ENCODE measurements at regions not wholly inside any gene's neighbourhood (a gene's known extent, or its start where the extent isn't known, plus 50 kb on each side); places are given as distances from the start of the nearest gene placed in this dataset.

DNA sequence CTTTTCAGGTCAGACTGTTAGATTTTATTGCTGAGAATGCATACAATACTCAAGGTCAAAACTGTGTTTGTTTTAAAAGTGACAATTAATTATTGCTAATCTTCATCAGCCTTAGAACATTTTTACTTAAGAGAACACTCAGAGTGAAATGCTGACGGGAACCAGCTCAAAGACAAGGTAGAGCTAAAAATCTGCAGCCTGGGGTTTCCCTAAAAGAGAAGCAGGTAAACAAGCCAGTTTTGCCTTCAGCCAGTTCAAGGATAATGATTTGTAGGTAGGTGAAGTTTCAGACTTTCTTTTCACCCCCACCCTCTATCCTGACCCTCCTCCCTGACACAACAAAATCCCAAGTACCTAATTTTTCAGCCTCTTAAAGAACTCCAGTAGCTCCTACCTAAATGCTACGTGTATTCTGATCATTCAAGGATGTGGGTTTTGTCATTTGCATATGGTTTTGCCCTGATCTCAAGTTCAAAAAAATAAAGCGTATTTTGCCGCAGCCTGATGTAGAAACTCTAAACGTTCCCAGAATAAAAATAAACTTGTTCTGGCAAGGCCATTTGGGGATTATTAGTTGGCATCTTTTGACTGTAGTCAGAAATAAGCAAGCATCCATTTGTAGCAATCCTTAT, 407.2 kb downstream of the EFNA5 start:
- no peak for DNase-seq

DNA sequence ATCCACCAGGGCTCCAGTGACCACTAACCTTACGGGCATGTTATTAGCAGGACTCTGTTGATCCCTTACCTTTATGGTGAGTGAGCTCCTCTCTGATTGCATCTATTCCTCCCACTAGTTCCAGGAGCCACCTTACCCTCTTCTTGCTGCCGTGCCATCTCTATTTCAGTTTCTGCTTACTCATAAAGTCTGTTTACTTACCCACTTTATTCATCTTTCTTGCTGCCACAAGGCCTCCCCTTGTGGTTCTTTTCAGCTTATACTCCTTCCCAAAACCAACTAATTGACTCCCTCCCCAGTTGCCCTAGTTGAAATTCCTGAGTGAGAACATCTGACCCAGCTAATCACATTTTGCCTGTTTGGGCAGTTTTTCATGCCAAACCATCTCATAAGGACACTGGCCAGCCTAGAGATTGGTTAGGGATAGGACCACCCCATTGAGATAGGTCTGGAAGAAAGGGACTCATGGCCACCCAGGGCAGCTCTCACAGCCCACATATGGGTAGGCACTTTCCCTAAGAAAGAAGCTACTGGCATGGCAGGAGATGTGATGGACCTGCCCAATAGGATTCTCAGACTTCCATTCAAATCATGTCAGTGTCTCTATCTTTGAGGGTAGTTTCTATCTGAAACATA, 412.7 kb downstream of the EFNA5 start:
- DNase-seq = peak; percentile 6

DNA sequence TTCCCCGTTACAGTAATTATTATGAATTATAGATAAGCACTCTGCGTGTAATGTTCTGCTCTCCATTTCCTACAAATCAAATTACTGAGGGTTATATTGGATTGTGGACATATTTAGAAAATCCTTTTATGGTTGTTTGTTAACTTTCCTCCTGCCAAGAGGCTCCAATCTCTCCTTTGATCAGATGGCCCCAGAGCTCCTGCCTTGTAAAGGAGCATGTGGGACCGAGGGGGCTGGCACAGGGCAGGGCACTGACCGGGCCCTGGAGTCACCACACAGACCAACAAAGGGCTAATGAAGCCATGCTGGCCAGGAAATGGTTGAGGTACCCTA, 415.9 kb downstream of the EFNA5 start:
- DNase-seq = no peak

DNA sequence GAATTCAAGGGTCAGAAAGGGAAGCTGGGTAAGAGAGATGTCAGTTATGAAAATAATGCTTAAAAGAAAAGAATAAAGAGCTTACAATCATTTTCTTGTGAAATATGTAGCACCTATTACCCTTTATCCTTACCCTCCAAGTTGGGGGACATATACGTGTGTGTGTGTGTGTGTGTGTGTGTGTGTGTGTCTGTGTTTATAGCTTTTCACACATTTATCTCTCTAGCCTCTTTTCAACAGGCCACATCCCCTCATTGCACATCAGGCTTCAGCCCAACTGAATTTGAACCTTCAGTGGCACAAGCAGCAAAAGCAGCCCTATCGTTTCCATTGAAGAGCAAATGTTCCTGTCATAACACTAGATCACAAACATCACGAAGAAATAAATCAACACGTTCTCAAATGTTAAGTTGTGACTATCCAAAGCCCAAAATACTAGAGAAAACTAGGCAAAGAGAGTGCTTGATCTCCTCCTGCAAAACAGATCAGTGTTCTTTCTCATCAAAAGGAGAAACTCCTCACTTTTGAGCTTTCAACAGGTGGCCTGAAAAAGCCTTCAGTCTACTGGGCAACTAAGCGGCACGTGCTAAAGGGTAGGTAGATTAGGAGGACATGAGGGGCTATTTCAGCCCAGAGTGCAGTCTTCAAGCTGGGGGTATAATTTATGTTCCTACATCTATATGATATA, 416.4 kb downstream of the EFNA5 start:
- DNase-seq = no peak

DNA sequence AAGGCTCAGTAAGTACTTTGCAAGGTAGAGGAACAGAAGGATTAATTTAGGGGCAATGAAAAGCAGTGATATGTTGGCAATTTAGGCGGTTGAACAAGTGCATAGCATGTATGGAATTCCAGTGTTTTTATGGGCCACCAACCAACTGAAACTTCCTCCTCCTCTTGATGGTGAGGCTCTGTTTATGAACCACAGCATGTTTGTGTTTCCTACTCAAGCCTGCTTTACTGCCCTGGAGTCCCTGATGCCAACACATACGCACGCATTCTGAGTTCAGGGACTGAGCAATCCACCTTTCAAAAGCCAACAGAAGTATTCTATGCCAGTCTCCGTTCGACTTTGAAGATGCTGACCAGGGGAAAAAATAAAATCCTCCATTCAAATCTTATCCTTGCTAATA, 417.5 kb downstream of the EFNA5 start:
- peak; percentile 13 for DNase-seq

DNA sequence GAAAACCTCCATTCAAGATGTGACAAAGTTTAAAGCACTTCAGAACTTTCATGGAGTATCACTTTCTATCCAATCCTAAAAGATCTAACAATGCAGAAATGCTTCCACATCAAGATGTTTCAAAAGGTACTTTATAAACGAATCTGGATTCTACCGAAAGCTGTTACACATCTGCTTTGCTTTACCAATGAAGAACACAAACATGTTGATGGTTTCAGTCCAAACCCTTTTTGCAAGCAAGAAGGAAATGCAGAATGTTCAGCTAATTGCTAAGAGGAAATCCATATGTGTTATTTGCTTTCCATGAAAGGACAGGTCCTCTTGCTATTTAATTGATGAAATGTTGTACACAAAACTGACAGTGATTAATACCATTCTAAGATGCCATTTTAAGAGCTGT, 419.6 kb downstream of the EFNA5 start:
- DNase-seq = no peak

DNA sequence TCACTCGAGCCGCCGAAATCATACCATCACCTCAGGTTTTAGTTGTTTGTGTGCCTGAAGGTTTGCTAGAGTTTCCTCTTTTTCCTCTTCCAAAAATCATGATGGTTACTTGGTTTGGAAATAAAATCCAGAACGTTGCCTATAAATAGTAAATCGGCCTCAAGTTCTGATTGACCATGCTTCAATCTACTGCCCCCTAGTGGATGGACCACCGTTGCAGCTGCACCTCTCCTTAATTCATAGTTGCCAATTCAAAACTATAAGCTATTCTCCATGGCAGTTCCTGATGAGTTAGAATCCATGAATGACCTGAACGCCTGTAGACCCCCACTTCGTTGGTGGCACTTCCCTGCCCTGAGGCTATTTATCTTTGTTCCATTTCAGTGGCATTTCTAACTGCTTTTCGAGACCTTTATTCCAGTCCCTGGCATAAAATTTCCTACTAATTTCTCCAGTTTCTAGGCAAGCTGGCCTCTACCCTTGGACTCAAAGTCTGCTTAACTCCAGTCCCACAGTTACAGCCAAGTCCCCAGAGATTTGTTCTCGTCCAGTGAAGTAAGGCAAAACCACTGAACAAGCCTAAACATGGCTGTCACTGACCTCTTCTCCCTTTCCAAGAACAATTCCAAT, 422.6 kb downstream of the EFNA5 start:
- DNase-seq = peak; percentile 26

DNA sequence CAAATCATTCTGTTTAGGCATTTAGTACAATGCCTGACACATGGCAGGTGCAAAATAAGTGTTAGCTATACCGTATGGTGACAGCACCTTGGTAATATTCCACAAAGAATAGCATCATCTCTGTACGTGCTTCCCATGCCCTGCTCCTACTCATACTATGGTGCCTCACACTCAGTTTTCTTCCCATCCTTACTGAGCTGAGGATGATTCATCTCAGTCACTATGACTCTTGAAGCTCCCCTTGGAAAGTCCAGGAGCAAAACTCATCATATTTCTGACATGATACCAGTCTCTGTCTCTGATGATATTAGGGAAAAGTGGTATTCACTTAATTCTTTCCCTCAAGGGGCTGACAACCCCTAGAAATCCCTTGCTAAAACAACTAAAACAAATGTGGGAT, 423.3 kb downstream of the EFNA5 start:
- DNase-seq = peak; percentile 40

DNA sequence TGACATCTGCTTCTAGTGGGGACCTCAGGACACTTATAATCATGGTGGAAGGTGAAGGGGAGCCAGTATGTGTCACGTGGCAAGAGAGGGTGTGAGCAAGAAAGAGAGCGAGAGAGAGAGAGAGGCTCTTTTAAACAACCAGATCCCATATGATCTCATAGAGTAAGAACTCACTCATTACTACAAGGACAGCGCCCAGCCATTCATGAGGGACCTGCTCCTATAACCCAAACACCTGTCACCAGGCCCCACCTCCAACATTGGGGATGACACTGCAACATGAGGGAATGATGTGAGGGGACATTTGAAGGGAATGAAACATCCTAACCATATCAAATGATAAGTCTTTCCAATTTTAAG, 427.5 kb downstream of the EFNA5 start:
- no peak for DNase-seq

DNA sequence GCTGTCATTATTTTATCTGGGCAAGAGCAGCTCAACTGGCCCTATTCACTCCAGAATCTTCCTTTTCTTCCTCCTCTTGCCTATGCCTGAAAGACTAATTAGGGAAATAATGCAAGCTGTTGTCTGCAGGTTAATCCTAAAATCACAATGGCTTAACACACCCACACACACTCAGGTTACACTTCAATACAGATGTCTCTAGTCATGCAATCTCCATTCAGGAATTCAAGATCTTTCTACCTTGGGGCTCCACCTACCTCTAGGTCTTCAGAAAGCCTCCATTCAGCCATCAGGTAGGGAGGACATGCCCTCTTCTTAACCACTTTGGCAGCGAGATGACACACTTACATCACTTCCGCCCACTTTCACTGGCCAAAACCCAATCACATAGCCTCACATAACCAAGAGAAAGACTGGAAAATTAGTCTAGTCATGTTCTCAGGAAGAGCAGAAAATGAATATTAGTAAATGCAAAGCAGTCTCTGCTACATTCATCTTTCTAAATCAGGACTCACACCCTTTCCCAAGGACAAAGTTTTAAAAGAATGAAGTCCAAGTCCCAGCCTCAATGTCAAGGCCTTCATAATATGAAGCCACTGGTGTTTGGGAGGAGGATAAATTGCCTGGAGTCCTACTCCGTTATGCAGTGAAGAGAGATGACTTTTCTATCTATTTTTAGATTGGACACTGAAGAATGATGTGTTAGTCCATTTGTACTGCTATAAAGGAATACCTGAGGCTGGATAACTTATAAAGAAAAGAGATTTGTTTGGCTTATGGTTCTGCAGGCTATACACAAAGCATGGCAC, 428.1 kb downstream of the EFNA5 start:
- no peak for DNase-seq

DNA sequence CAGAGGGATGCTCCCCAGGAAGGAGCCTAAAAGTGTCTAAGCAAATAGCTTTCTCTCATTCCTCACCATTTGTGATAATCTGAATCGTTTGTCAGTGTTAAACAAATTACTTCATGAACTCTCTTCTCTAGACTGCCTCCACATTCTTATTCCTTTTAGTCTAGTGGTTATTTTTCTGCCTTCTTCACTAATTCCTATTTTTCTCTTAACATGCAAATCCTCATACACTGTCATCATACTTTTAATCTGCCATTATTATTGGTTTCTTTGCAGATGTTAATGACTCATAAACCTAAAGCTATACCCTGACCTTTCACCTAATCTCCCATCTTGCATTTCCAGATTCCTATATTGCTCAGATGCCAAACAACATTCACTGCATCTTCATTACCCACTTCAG, 428.9 kb downstream of the EFNA5 start:
- no peak for DNase-seq

DNA sequence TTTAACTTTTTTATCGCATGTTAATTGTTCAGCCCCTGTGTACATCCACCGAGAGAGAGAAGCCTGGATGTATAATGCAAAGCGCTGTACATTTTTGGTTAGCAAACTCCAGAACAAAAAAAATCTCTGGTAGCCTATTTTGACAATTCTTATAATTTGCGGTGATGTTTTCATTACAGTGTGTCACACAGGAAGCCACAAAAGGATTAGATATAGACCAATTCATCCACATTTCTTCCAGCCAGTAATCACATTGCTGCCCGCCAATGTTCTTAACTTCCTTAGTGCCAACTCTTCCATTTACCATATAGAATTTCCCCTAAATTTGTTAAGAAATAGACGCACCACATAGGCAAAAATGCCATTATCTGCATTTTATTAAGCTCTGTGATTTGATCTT, 435.6 kb downstream of the EFNA5 start:
- DNase-seq = no peak

DNA sequence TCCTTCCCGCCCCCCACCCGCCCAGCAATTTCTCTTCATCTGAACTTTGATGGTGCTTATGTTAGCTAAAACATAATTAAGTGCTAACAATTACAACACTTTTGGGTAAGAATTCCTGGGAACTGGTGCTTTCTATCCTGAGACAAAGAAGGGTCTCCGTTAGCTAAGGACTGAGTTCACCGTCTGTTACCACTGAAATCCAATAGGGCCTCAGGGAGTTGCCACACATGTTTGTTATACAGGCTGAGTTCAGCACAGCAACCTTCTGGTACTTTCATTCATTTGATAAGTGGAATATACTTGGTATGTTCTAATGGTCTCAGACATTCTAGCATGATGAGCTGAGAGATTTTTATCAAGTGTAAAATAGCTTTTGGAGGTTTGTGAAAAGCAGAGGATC, 437.9 kb downstream of the EFNA5 start:
- DNase-seq = no peak

DNA sequence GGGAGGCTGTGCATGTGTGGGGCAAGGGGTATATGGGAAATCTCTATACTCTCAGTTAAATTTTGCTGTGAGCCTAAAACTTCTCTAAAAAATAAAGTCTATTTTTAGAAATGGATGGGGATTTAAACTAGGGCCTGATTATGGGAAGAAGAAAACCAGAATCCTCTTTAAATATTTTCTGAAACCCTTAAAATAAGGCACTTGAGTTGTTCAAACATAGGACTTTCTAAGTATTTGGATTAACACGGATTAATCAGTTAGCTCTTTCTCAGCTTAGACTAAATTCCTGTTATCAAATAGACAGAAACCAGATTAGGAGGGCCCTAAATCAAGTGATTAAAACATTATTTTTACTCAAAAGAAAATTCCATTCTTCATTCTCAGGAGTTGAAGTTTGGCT, 438.4 kb downstream of the EFNA5 start:
- no peak for DNase-seq

DNA sequence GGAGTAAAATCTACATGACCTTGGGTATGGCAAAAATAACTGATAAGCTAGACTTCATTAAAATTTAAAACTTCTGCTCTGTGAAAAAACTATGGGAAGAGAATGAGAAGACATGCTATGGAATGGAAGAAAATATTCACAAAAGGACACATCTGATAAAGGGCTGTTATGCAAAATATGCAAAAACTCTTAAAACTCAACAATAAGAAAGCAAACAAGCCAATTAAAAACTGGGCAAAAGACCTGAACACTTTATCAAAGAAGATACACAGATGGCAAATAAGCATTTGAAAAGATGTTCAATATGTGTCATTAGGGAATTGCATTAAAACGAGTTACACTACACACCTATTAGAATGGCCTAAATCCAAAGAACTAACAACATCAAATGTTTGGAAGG, 439.5 kb downstream of the EFNA5 start:
- DNase-seq = no peak

DNA sequence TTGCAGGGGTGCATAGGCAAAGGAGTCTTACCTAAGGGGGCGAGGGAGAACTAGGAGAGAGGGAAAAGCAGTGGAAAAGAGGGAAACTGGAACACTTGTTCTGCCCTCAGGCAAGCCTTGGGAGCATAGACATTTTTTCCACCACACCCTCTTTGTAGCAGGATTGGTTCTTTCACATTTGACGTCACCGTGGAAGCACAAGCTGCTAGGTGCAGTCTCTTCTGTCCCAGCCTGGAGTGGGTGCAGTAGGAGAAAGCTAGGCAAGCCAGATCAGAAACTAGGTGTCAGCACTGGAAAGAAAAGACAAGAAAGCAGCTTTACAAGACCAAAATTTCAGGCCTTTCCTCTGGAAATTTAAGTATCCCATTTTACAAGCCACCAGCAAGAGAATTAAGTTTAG, 440.4 kb downstream of the EFNA5 start:
- DNase-seq = no peak

DNA sequence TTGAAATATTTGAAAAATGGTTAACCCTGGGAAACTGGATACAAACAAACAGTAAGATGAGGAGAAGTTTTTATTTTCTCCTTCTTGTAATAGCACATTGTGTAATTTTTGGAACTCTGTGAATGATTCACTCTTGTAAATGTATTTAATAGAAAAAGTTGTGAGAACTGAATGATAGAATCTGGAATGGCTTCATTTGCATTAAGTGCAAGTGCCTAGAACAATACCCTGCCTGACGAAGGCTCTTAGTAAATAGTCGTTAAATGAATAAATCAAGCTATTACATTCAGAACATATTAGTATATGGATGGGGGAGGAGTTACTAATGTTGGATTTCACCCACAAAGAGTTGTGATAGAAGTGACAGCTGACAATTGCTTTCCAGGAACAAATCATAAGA, 442.5 kb downstream of the EFNA5 start:
- no peak for DNase-seq

DNA sequence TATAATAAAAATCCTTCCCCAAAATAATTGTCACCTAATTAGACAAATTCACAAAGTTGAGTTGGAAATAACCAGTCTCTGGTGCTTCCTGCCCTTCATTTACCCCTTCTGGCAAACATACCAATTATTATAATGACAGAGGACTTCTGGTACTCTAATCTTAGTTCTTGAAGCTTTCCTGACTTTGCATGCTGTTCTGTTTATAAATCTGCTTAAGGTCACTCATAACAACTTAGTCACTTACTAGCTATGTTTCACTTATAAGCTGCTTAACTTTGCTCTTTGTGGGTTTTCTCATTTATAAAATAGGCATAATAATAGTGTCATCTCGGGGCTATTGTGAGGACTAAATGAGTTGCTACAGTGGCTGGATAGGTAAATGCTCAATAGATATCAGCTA, 446.5 kb downstream of the EFNA5 start:
- DNase-seq = no peak

DNA sequence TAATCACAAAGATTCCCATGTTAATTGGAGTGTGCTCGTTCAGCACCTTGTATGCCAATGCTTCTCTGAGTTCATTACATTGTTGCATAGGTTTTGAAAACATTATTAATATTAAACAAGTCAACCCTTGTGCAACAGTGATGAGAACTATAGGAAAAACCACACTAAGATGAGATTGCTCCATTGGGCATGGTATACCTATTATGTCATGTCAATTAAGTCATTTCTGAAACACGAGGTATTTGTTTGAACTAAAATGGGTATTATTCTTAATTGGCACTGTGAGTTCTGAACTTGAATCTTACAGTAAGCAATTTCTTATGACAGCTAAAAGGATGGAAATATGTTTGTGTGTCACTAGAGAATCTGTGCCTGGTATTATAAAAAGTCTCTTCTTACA, 447.7 kb downstream of the EFNA5 start:
- no peak for DNase-seq

DNA sequence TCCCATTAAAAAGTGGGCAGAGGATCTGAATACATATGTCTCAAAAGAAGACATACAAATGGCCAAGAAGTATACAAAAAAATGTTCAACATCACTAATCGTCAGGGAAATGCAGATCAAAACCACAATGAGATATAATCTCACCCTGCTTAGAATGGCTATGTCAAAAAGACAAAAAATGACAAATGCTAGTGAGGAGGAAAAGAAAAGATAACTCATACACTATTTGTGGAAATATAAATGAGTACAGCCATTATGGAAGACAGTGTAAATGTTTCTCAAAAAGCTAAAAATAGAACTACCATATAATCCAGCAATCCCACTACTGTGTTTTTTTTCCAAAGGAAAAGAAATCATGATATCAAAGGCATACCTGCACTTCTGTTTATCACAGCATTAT, 450.7 kb downstream of the EFNA5 start:
- no peak for DNase-seq

DNA sequence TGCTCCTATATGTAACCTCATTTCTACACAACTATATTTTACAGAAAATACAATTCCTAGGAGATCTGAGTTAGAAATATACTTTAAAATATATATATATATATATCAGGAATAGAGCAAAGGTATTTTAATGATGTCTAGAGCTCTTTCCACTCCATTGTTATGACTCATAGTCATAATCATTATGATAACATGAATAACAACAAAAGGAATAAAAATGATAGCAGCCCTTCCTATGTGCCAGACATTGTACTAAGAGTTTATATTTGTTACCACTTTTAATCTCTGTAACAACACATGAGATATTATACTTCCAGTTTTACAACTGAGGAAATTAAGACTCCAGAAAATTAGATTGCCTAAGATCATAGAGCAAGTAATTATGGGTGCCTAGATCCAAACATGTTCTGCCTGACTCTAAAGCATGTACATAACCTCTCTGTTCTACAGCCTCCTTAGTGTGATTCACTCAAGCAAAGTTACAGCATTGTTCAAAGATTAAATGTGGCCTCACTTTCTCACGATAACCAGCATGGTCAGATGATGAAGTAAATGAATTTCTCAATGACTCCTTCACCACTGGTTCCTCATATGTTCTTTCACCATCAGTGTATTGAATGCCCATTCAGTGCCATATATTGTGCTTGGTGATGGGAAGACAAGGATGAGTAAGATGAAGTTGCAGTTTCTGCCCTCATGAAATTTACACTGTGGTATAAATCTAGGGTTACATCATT, 452.1 kb downstream of the EFNA5 start:
- DNase-seq = peak; percentile 48

DNA sequence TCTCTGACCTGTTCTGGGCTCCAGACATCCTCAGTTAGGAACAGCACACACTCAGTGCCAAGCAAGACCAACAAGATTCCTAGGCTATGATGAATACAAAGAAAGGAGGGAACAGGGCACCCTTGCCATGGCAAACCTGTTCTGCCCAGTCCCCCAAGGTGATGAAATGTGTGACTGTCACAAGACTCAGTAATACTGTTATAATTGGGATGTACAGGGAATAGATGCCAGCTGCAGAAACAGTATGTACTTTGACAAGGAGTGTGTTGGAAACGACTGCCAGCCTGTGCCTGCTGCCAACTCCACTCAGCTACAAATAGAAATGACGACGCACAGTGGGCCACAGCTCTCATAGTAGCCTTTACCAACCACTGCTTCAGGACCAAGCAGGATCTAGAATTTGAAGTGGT, 453.0 kb downstream of the EFNA5 start:
- DNase-seq = no peak

DNA sequence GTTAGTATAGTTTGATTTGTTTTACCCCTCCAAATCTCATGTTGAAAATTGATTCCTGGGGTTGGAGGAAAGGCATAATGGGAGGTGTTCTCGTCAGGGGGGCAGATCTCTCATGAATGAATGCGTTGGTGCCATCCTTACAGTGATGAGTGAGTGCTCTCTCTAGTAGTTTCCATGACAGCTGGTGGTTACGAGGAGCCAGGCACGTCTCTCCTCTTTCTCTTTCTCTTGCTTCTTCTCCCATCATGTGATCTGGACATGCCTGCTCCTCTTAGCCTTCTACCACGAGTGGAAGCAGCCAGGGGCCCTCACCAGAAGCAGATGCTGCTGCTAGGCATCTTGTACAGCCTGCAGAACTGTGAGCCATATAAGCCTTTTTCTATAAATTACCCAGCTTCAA, 454.1 kb downstream of the EFNA5 start:
- DNase-seq = no peak

All from fibroblast of skin of back (primary cell).